ENCODE measurements at regions not wholly inside any gene's neighbourhood (a gene's known extent, or its start where the extent isn't known, plus 50 kb on each side); places are given as distances from the start of the nearest gene placed in this dataset.

DNA sequence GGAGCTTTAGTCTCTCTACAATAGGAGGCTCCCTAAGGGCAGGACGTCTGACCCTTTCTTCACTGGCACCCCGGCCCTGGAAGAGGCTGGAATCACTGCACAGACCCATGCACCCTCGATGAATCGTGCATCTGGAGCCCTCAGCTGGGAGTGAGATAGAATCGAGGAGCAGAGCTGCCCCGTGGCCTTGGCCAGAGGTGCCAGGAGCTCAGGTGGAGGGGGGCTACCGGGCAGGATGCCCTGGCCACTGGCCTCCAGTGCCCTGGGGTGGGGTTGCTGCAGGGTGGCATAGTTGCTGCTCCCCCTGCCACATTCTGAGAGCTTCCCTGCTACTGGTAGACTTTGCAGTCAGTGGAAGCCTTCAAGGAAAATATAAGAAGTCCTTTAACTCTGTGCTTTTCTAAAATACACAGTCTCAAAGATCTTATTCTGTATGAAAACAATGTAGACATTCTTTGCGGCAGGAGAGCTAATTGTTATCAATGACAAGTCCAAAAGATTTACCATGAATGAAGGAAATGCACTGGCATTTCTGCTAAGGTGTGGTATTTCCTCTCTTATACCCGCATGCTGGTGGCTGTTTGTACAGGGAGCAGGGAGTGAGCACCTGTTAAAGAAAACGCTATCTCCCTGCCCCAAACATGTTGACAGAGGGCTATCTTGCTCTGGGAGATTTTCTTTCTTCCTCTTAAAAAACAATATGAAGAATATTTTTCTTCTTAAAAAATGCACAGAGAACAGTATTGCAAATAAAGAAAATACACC, 122.8 kb downstream of the C6orf118 start:
- H3K27ac ChIP-seq: no peak overlapping the region
- H3K4me3 ChIP-seq: no peak overlapping the region
- TF ChIP-seq, protein P1, sequence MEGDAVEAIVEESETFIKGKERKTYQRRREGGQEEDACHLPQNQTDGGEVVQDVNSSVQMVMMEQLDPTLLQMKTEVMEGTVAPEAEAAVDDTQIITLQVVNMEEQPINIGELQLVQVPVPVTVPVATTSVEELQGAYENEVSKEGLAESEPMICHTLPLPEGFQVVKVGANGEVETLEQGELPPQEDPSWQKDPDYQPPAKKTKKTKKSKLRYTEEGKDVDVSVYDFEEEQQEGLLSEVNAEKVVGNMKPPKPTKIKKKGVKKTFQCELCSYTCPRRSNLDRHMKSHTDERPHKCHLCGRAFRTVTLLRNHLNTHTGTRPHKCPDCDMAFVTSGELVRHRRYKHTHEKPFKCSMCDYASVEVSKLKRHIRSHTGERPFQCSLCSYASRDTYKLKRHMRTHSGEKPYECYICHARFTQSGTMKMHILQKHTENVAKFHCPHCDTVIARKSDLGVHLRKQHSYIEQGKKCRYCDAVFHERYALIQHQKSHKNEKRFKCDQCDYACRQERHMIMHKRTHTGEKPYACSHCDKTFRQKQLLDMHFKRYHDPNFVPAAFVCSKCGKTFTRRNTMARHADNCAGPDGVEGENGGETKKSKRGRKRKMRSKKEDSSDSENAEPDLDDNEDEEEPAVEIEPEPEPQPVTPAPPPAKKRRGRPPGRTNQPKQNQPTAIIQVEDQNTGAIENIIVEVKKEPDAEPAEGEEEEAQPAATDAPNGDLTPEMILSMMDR (IDR thresholded peaks at IDR 0.05 in 4 of 5, conservative IDR thresholded peaks at IDR 0.05 in 1 of 5): no peak
- TF ChIP-seq POLR2A (IDR thresholded peaks at IDR 0.05): no peak
- DNase-seq (no peak), ATAC-seq (no peak)
- no peaks in the 10 kb centered on the region for H3K4me1 ChIP-seq
- intact Hi-C loops (cut with DNase I; ENCODE audit: low total_unique reads): no loop called here
- no peaks in the 10 kb centered on the region for H3K36me3 ChIP-seq
- H3K27me3 ChIP-seq: no peaks in the 10 kb centered on the region
- in situ Hi-C loops (cut with MboI; ENCODE audit: low sequenced_read_pairs in 4 of 4): no loop called here
- H3K9me3 ChIP-seq: peaks cover 0 to 2% (median 0%) of the 10 kb centered on the region in 3 donors

DNA sequence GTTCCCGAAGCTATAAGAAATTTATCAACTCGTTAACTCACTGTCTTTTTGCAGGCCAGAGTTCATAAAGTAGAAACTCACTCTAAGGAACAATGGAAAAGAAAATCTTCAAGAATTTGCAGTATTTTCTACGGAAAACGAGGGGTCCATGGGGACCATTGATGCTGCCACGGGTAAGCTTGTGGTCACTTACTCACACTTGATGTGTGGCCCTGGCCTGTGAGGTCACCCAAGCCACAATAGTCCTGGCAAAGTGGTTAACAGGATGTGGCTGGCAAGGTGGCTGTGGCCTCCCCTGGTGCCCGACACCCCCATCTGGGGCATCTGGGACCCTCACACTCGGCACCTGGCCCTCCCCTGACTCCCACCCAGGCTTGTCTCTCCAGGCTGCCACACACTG, 123.4 kb downstream of the C6orf118 start:
- no peaks in the 10 kb centered on the region for H3K27me3 ChIP-seq
- in situ Hi-C loops (cut with MboI; ENCODE audit: low sequenced_read_pairs in 4 of 4): no loop called here
- H3K4me1 ChIP-seq: no peaks in the 10 kb centered on the region
- H3K4me3 ChIP-seq: no peak overlapping the region
- intact Hi-C loops (cut with DNase I; ENCODE audit: low total_unique reads): no loop called here
- TF ChIP-seq, protein P1 (IDR thresholded peaks at IDR 0.05 in 4 of 5, conservative IDR thresholded peaks at IDR 0.05 in 1 of 5): no peak
- TF ChIP-seq POLR2A (IDR thresholded peaks at IDR 0.05): no peak
- H3K9me3 ChIP-seq: no peaks in the 10 kb centered on the region
- no peaks in the 10 kb centered on the region for H3K36me3 ChIP-seq
- ATAC-seq (no peak), DNase-seq (no peak)
- no peak overlapping the region for H3K27ac ChIP-seq

DNA sequence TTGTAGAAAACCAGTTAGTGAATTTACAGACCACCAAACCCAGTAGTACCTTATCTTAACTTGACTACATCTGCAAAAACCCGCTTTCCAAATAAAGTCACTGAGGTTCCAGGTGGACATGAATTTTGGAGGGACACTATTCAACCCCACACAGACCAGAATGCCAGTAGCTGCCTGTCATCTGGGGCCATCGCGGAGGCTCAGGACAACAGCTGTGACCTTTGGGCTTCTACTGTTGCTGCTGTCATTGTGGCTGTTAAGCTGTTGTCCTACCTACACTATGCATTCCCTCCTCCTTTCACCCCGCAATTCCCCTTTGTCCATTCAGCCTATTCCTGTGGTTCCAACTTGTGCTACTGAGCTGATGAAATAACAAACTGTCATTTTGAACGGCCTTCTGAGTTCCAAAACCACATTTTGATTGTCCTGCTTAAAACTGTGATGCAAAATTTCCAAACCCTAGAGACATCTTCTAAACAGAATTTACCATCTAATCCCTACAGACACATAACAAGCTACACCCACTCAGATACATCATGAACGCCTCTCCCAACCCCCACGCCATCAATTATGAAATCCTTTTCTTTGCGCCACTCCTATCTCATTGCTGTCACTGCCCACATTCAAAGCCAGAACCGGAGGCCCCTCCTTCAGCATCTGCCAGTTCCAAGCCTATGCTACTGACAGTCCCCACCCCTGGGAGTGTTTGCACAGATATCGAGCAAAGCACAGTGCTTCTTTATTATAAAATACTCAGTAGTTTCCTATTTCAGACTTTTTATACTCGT, 125.0 kb downstream of the C6orf118 start:
- ATAC-seq: peak in 1 of 2 donors; percentile 27
- Histone ChIP-seq H3K9me3 (no peaks in the 10 kb centered on the region), H3K27ac (no peak overlapping the region), H3K4me1 (no peaks in the 10 kb centered on the region), H3K4me3 (no peak overlapping the region), H3K27me3 (no peaks in the 10 kb centered on the region), H3K36me3 (no peaks in the 10 kb centered on the region)
- peak in 1 of 2 donors; percentile 21 for DNase-seq
- TF ChIP-seq POLR2A (IDR thresholded peaks at IDR 0.05): no peak
- TF ChIP-seq, protein P1 (IDR thresholded peaks at IDR 0.05 in 4 of 5, conservative IDR thresholded peaks at IDR 0.05 in 1 of 5): no peak
- intact Hi-C loops (cut with DNase I; ENCODE audit: low total_unique reads) (no loop called here), in situ Hi-C loops (cut with MboI; ENCODE audit: low sequenced_read_pairs in 4 of 4) (no loop called here)

DNA sequence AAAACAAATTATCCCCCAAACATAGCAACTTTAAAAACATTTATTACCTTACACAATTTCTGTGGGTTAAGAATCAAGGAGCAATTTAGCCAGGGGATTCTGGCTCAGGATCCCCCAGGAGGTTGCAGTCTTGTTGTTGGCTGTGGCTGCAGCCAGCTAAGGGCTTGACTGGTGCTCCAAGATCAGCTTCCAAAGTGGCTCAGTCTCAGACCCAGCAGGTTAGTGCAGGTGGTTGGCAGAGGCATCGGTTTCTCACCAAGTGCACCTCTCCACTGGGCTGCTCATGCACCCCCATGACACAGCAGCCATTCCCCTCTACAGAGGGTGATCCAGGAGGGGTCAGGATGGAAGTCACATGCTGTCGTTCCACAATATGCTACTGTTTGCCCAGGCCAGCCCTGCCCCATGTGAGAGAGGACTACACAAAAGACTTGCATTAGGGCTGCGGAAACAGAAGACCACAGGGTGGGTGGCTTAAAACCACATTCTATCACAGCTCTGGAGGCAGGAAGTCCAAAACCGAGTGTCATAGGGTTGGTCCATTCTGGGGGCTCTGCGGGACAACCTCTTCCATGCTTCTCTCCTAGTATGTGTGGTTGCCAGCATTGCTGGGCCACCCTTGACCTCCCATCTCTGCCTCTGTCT, 125.8 kb downstream of the C6orf118 start:
- Histone ChIP-seq H3K4me1 (no peaks in the 10 kb centered on the region), H3K9me3 (no peaks in the 10 kb centered on the region), H3K27ac (no peak overlapping the region), H3K4me3 (no peak overlapping the region), H3K27me3 (no peaks in the 10 kb centered on the region), H3K36me3 (no peaks in the 10 kb centered on the region)
- intact Hi-C loops (cut with DNase I; ENCODE audit: low total_unique reads) (no loop called here), in situ Hi-C loops (cut with MboI; ENCODE audit: low sequenced_read_pairs in 4 of 4) (no loop called here)
- ATAC-seq (no peak), DNase-seq (no peak)
- TF ChIP-seq, protein P1 (IDR thresholded peaks at IDR 0.05 in 4 of 5, conservative IDR thresholded peaks at IDR 0.05 in 1 of 5): no peak
- no peak for TF ChIP-seq POLR2A (IDR thresholded peaks at IDR 0.05)

Data from gastrocnemius medialis (tissue), 4 donors.